ENCODE measurements at regions not wholly inside any gene's neighbourhood (a gene's known extent, or its start where the extent isn't known, plus 50 kb on each side); places are given as distances from the start of the nearest gene placed in this dataset.

DNA sequence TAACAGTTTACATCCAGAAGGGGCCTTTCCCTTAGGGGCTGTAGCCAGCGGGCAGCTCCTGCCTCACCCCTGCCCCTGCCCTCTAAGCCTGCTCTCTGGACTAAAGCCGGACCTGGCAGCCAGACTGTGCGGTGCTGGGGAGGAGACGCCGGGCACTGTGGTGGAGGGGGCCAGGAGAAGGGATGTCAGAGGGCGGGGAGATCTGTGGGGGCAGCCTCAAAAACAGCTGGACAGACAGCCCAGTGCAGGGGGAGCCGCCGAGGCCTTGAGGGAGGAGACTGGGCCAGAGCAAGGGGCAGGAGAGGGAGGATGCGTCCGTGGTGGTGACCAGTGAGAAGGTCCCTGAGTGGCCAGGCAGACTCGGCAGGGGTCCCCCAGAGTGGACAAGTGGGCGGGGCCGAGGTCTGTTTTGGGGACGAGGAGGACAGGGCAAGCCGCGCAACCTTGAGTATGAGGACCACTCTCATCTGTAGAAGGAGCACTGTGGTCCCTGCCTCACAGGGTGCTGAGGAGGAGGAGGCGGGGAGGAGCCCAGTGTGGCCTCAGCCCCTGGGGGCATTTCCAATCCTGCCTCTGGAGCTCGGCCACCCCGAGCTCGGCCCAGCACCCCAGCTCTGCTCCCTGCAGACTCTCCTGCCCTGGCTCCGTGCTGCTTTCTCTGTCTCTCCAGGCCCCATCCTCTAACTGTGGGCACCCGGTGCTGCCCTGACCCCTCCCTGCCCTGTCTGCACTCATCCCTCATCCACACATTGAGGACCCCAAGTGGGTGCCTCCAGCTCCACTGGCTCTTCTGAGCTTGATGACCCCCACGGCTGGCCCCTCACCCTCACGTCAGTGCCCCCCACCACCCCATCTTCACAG lies 59.2 kb upstream of the NKX1-1 start:
- Histone ChIP-seq H3K27ac (no peak overlapping the region), H3K36me3 (no peaks in the 10 kb centered on the region), H3K4me3 (no peak overlapping the region), H3K9me3 (no peaks in the 10 kb centered on the region), H3K4me1 (no peaks in the 10 kb centered on the region), H3K27me3 (peaks cover 84% of the 10 kb centered on the region)
- no peak for TF ChIP-seq POLR2AphosphoS5 (IDR thresholded peaks at IDR 0.05)
- no peak for TF ChIP-seq POLR2A (IDR thresholded peaks at IDR 0.05)
- TF ChIP-seq EP300 (IDR thresholded peaks at IDR 0.05), result no peak
- TF ChIP-seq CTCF (IDR thresholded peaks at IDR 0.05), result no peak
- WGBS, 2 donors (ENCODE audit: low coverage in 1 of 2), result 68 to 69% methylated on average over 7 to 13 of the region's 24 CpGs
- ATAC-seq, result no peak

- whole genome bisulfite sequencing, 2 donors (ENCODE audit: low coverage in 1 of 2), result 50% methylated on average over 1 of the region's 15 CpGs; no CpG with 5 or more reads in 1 of the 2 donors
- no peaks in the 10 kb centered on the region for H3K36me3 ChIP-seq
- H3K27me3 ChIP-seq, result peaks cover 84% of the 10 kb centered on the region
- H3K9me3 ChIP-seq, result no peaks in the 10 kb centered on the region
- TF ChIP-seq POLR2A (IDR thresholded peaks at IDR 0.05) (no peak), POLR2AphosphoS5 (IDR thresholded peaks at IDR 0.05) (no peak), CTCF (IDR thresholded peaks at IDR 0.05) (no peak), EP300 (IDR thresholded peaks at IDR 0.05) (no peak)
- no peak overlapping the region for H3K27ac ChIP-seq
- H3K4me3 ChIP-seq, result no peak overlapping the region
- ATAC-seq, result no peak
- H3K4me1 ChIP-seq, result no peaks in the 10 kb centered on the region
Observed at GRCh38 chr4:1464581-1465171, 58.4 kb upstream of the NKX1-1 start.

GRCh38 chr4:1463927-1464540 lies 57.8 kb upstream of the NKX1-1 start:
- no peak overlapping the region for H3K27ac ChIP-seq
- H3K4me3 ChIP-seq, result no peak overlapping the region
- ATAC-seq, result no peak
- no peaks in the 10 kb centered on the region for H3K36me3 ChIP-seq
- TF ChIP-seq POLR2AphosphoS5 (IDR thresholded peaks at IDR 0.05), result no peak
- no peak for TF ChIP-seq EP300 (IDR thresholded peaks at IDR 0.05)
- TF ChIP-seq POLR2A (IDR thresholded peaks at IDR 0.05), result no peak
- TF ChIP-seq CTCF (IDR thresholded peaks at IDR 0.05), result no peak
- no peaks in the 10 kb centered on the region for H3K9me3 ChIP-seq
- 74% methylated on average over 4 of the region's 22 CpGs; no CpG with 5 or more reads in 1 of the 2 donors for WGBS, 2 donors (ENCODE audit: low coverage in 1 of 2)
- no peaks in the 10 kb centered on the region for H3K4me1 ChIP-seq
- peaks cover 84% of the 10 kb centered on the region for H3K27me3 ChIP-seq

DNA sequence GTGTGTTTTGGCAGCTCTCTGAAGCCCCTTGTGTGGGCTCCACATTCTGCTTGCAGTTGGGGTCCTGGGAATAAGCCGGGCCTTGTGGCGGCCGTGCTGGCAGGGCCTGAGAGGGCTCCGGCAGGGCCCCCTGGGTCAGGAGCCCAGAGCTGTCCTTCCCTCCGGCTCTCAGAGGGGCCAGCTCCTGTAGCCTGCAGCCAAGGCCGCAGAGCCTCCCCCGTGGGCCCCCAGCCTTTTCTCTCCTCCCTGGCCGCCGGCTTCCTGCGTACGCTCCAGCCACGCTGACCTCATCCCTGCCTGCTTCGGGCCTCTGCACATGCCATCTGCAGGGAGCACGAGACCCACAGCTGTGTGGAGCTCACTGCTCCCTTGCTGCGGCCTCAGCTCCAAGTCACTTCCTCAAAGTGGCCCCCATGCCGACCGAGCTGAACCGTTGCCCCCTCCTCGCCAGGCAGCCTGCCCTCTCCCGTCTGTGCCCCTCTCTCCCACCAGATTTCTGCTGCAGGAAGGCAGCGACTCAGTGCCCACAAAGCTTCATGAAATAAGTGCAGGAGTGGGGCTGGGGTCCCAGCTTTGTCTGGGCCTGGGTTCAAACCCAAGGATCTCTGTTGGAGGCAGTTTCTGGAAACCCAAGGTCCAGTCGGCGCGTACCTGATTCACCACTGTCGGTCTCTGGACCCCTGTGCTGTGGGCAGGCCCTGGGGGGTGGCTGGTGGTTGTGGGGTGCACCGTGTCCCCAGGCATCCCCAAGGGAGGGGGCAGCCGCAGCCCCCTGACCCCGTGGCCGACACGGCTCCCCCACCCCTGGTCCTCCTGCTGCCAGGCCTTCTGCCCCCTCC lies 57.1 kb upstream of the NKX1-1 start:
- 16% methylated on average over 5 of the region's 30 CpGs; no CpG with 5 or more reads in 1 of the 2 donors for WGBS, 2 donors (ENCODE audit: low coverage in 1 of 2)
- H3K27me3 ChIP-seq, result peaks cover 86% of the 10 kb centered on the region
- ATAC-seq, result no peak

More for the DNA sequence above, 57.1 kb upstream of the NKX1-1 start:
- Histone ChIP-seq H3K9me3 (no peaks in the 10 kb centered on the region), H3K4me1 (no peaks in the 10 kb centered on the region), H3K36me3 (no peaks in the 10 kb centered on the region), H3K4me3 (no peak overlapping the region), H3K27ac (no peak overlapping the region)
- TF ChIP-seq POLR2A (IDR thresholded peaks at IDR 0.05) (no peak), CTCF (IDR thresholded peaks at IDR 0.05) (no peak), POLR2AphosphoS5 (IDR thresholded peaks at IDR 0.05) (no peak), EP300 (IDR thresholded peaks at IDR 0.05) (no peak)
